Stimulated activated CD4-positive, alpha-beta T cell treated with anti-CD3 and anti-CD28 coated beads, Interleukin-15, amount 100 ng/mL, for 24 hours (primary cell): ENCODE measurements at regions not wholly inside any gene's neighbourhood (a gene's known extent, or its start where the extent isn't known, plus 50 kb on each side); places are given as distances from the start of the nearest gene placed in this dataset.

Source experiments
- DNase-seq: peaks from one replicate; pipeline ENCODE4 v3.0.0-alpha.2; 2020

DNA sequence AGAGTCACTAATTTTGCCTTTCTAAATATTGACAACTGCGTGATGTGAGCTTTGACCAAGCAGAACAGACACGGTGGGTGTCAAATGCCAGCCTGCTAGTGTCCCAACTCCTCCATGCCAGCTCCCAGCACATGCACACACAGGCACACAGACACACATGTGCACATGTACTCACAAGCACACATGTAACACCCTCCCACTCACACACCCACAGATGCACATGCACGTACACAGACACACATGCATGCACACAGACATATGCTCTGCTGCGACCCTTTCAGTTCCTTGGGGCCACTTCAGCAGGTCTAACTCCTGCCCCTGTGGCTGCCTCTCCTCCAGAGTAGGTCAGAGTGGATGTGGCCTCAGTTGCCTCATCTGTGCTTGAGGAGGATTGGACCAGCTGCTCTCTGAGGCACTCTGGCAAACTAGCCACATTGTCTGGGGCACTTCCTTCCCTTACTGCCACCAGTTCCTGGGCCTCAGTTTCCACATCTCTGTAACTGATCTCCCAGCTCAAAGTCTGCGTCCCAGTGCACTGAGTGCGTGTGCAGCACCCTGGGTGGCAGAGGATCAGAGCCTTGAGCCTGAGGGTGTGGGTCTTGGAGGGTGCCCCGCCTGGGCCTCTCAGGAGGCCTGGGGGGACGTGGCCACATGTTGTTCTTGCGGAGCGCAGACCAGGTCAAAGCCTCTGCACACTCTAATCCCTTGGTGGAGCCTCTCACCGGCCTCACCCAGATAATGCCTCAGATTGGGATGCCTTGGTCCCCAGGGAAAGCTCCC lies 55.0 kb upstream of the PRR23E start:
- no peak for DNase-seq

DNA sequence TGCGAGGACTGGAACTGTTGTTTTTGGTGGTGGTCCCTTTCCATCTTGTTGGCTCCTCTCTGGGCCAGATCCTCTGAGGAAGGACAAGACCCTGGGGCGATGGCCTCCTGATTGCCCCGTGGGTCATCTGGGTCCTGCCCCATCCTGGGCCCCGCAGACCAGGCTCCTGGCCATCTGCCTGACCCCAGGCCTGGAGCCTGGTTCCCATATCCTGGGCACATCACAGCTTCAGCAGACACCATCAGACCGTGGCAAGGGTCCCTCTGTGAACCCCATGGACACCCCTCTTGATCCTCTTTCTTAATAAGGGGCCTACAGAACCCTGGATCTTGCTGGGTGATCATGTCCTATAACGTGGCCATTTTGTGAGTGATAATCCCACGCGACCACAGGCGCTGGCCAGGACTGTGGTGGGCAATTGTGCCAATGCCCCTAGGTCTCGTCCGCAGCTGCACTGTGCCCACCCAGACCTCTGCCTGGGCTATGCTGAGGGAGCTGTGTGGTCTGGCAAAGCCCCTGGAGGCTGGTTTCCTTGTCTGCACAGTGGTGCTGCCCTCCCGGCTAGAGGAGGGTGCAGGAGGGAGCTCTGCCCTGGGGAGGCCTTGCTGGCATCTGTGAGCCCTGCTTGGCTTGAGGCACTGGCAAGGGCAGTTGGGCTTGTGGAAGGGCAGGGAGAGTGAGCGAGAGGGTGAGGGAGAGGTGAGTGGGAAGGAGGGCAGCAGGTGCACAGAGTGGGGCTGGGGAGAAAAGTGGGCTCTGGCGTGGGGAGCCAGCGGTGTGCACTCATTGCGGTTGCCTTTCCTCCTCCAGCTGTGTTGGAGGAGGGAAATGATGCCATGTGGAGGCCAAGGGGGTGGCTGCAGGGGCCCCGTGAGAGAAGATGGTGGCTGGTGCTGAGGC lies 53.1 kb upstream of the PRR23E start:
- no peak for DNase-seq

DNA sequence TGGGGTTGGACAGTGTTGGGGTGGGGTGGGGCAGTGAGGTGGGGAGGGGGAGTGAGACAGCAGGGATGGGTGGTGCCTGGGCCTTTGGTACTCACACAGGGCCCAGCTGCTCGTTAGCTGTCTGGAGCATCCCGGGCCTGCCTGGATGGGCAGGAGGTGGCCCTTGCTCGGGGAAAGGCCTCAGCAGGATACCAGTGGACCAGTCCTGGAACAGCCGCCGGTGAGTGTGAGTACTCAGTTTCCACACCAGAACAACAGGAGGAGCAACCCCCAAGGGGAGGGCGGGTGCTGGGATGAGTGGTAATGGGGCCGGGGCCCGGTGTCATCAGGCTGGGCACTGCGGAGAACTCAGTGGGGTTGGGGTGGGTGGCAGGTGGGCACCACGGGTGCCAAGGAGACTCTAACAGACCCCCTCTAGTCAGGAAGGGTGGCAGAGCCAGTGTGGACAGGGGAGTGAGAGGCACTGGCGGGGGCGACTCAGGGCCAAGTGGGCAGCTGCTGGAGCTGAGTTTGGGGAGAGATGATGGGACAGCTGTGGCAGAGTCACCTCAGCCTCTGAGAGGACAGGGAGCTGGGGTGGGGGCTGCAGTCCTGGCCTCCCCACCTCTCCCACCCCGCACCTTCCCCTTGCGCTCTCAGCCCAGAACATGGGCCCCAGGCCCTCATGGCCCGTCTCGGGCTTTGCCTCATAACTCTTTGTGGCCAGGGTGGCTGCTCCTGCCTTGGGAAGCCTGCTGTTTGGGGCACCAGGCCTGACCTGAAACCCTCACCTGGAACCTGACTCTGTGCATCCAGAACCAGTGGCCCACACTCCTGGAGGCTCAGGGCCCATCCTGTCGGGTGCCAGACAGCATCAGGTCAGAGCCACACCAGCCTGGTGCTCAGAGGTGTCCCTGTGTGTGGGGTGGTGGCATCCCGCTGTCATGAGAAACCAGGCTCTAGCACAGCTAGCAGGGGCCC lies 52.1 kb upstream of the PRR23E start:
- DNase-seq: no peak

DNA sequence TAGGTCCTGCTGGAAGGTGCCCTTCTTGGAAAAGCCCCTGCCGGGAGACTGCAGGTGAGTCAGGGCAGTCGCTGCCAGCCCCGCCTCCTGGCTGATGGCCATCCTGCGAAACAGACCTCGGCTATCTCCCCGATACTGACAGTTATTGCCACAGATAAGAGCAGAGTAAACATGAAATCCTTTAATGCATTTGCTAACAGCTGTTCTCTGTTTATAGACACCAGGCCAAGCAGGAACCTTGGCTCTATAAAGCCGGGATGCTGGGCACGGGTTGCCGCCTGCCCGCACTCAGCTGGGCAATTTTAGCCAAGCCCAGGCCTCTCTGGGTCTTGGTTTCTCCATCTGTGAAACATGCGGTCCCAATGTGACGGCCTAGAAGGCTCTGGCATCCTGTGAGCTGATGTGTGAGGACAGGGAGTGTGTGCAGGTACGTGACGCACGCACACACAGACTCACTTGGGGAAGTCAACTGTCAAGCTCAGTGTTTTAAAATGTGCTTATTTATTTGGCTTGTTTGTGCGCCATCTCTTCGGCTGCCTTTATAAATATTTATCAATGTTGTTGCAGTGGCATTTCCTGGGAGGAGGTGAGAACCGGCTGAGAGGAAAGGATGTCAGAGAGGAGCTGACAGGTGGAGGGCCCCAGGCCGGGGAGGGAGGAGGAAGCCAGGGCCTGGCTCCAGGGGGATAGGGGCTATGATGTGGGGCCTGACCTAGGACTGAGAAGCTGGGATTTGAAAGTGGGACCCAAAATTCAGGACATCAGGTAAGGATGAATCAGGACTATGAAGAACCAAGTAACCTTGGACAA lies 50.8 kb upstream of the PRR23E start:
- DNase-seq: no peak
